CD14-positive monocyte (primary cell): ENCODE measurements at regions not wholly inside any gene's neighbourhood (a gene's known extent, or its start where the extent isn't known, plus 50 kb on each side); places are given as distances from the start of the nearest gene placed in this dataset.

Source experiments
- DNase-seq, 3 donors: peaks; one replicate each; pipeline ENCODE4 v3.0.0-alpha.2; 2011 to 2022
- H2AFZ ChIP-seq: 2 replicates; pipeline ENCODE4 v1.6.0; 2012; ENCODE audit warnings: mild to moderate bottlenecking, low read depth, low read length, inconsistent platforms; ENCODE audit not compliant: insufficient read depth, poor library complexity, severe bottlenecking
- H3K27ac ChIP-seq, 2 donors: 1 replicate in 1 of 2; 2 replicates in 1 of 2; pipeline ENCODE4 v1.5.1; 2012 to 2013; ENCODE audit warnings: low read length in 2 of 2, control low read depth in 1 of 2, inconsistent platforms in 1 of 2, low read depth in 1 of 2, mild to moderate bottlenecking in 1 of 2
- H3K27me3 ChIP-seq, 2 donors: one replicate each; pipeline versions ENCODE4 v1.6.0 to v1.6.1; 2011 to 2013; ENCODE audit warnings: low read length in 2 of 2; ENCODE audit not compliant: control insufficient read depth in 2 of 2, insufficient read depth in 2 of 2
- H3K36me3 ChIP-seq, 2 donors: replicated peaks in 1 of 2; 1 replicate in 1 of 2; 2 replicates in 1 of 2; pipeline versions ENCODE4 v1.5.1 to v1.6.1; 2012 to 2013; ENCODE audit warnings: low read length in 2 of 2, control low read depth in 1 of 2, inconsistent platforms in 1 of 2, mild to moderate bottlenecking in 1 of 2; ENCODE audit not compliant: insufficient read depth in 2 of 2, control insufficient read depth in 1 of 2
- H3K4me1 ChIP-seq, 2 donors: 1 replicate in 1 of 2; 2 replicates in 1 of 2; pipeline versions ENCODE4 v1.5.1 to v1.6.1; 2012 to 2013; ENCODE audit warnings: low read length in 2 of 2, control low read depth in 1 of 2, inconsistent platforms in 1 of 2, mild to moderate bottlenecking in 1 of 2, moderate library complexity in 1 of 2; ENCODE audit not compliant: insufficient read depth in 2 of 2, control insufficient read depth in 1 of 2
- H3K4me2 ChIP-seq: replicated peaks from 2 replicates; pipeline ENCODE3; 2012; ENCODE audit warnings: low read length, moderate library complexity, mild to moderate bottlenecking; ENCODE audit not compliant: poor library complexity, severe bottlenecking; ENCODE audit errors: extremely low read depth
- H3K4me3 ChIP-seq, 3 experiments: fragments of 200-600 bp in 1 of 3; sonication (generic) in 1 of 3; replicated peaks in 1 of 3; 1 replicate in 2 of 3; 2 replicates in 1 of 3; pipeline ENCODE4 v1.5.1; 2011 to 2013; ENCODE audit warnings: low read length in 3 of 3, mild to moderate bottlenecking in 3 of 3, control low read depth in 2 of 3, low read depth in 2 of 3, inconsistent platforms in 1 of 3, moderate library complexity in 1 of 3
- H3K79me2 ChIP-seq: 2 replicates; pipeline ENCODE4 v1.6.0; 2012; ENCODE audit warnings: mild to moderate bottlenecking, control low read depth, inconsistent platforms, low read length, moderate library complexity; ENCODE audit not compliant: insufficient read depth
- H3K9ac ChIP-seq: 2 replicates; pipeline ENCODE4 v1.6.0; 2017; ENCODE audit warnings: low read length, mild to moderate bottlenecking; ENCODE audit not compliant: insufficient read depth, poor library complexity, severe bottlenecking
- H3K9me3 ChIP-seq, 2 donors: replicated peaks in 1 of 2; 1 replicate in 1 of 2; 2 replicates in 1 of 2; pipeline versions ENCODE4 v1.5.1 to v1.6.1; 2012 to 2013; ENCODE audit warnings: low read length in 2 of 2, control low read depth in 1 of 2; ENCODE audit not compliant: control insufficient read depth in 1 of 2, insufficient read depth in 1 of 2
- H4K20me1 ChIP-seq: 2 replicates; pipeline ENCODE4 v1.6.0; 2012; ENCODE audit warnings: mild to moderate bottlenecking, low read length, control low read depth, moderate library complexity; ENCODE audit not compliant: insufficient read depth
- H3K27ac Mint-ChIP-seq, 7 donors: one replicate each; pipeline ENCODE4 v1.8.0; 2020; ENCODE audit warnings: mild to moderate bottlenecking in 7 of 7, mixed read lengths in 7 of 7, moderate library complexity in 6 of 7, inconsistent platforms in 2 of 7
- H3K27me3 Mint-ChIP-seq, 3 donors: one replicate each; pipeline ENCODE4 v1.8.0; 2021 to 2022; ENCODE audit warnings: low read depth in 3 of 3, mild to moderate bottlenecking in 3 of 3, mixed read lengths in 3 of 3, moderate library complexity in 3 of 3, inconsistent platforms in 1 of 3
- H3K36me3 Mint-ChIP-seq, 2 donors: one replicate each; pipeline ENCODE4 v1.8.0; 2020; ENCODE audit warnings: mixed read lengths in 2 of 2, inconsistent platforms in 1 of 2, mild to moderate bottlenecking in 1 of 2
- H3K4me1 Mint-ChIP-seq: one replicate; pipeline ENCODE4 v1.8.0; 2020; ENCODE audit warnings: mild to moderate bottlenecking, mixed read lengths
- H3K4me3 Mint-ChIP-seq, 2 donors: one replicate each; pipeline ENCODE4 v1.8.0; 2020; ENCODE audit warnings: mild to moderate bottlenecking in 2 of 2, mixed read lengths in 2 of 2, moderate library complexity in 1 of 2
- H3K9me3 Mint-ChIP-seq, 7 donors: one replicate each; pipeline ENCODE4 v1.8.0; 2020 to 2022; ENCODE audit warnings: mixed read lengths in 7 of 7, mild to moderate bottlenecking in 6 of 7, moderate library complexity in 6 of 7, inconsistent platforms in 2 of 7
- CTCF ChIP-seq: fragments of 200-600 bp; IDR thresholded peaks from one replicate; pipeline ENCODE4 v1.8.0; 2022; ENCODE audit warnings: antibody characterized with exemption, mild to moderate bottlenecking
- WGBS: methylation state at CpG from one replicate; pipeline ENCODE4 v1.1.5; 2013; ENCODE audit warnings: missing lambda C conversion rate; ENCODE audit not compliant: insufficient coverage; 5-methylcytosine and 5-hydroxymethylcytosine counted together
- intact Hi-C, 2 donors: fragments of 100-400 bp; cut with micrococcal nuclease; formaldehyde crosslinking; loops; one replicate each; pipeline versions ENCODE4 v1.15.0 to v1.15.1; 2023

GRCh38 chr6:14589175-14589574 is 471.6 kb downstream of the CD83 start:
- H3K27me3 Mint-ChIP-seq, result no peaks in the 10 kb centered on the region
- Histone ChIP-seq H3K79me2 (no peaks in the 10 kb centered on the region), H3K4me1 (no peaks in the 10 kb centered on the region), H3K27ac (no peak overlapping the region), H3K27me3 (no peaks in the 10 kb centered on the region), H3K9me3 (no peaks in the 10 kb centered on the region), H3K4me3 (no peak overlapping the region), H4K20me1 (no peaks in the 10 kb centered on the region), H3K4me2 (no peak overlapping the region), H3K9ac (no peak overlapping the region), H3K36me3 (no peaks in the 10 kb centered on the region), H2AFZ (no peak overlapping the region)
- no peak overlapping the region for H3K27ac Mint-ChIP-seq
- 80% methylated on average over 5 of the region's 6 CpGs for WGBS
- no peak for DNase-seq
- H3K36me3 Mint-ChIP-seq, result no peaks in the 10 kb centered on the region
- no peaks in the 10 kb centered on the region for H3K4me1 Mint-ChIP-seq
- intact Hi-C loops, result no loop called here
- no peak overlapping the region for H3K4me3 Mint-ChIP-seq
- TF ChIP-seq CTCF, result no peak
- no peaks in the 10 kb centered on the region for H3K9me3 Mint-ChIP-seq

- Histone ChIP-seq H3K9me3 (no peaks in the 10 kb centered on the region), H3K4me3 (no peak overlapping the region), H3K4me1 (peaks cover 0 to 3% of the 10 kb centered on the region in 2 donors), H3K36me3 (no peaks in the 10 kb centered on the region), H3K79me2 (no peaks in the 10 kb centered on the region), H3K9ac (no peak overlapping the region), H2AFZ (no peak overlapping the region), H4K20me1 (no peaks in the 10 kb centered on the region), H3K27me3 (no peaks in the 10 kb centered on the region), H3K4me2 (no peak overlapping the region), H3K27ac (no peak overlapping the region)
- TF ChIP-seq CTCF, result no peak
- WGBS, result 57% methylated on average over 5 of the region's 6 CpGs
- Mint-ChIP-seq H3K9me3 (peaks cover 0 to 3% (median 0%) of the 10 kb centered on the region in 7 donors), H3K4me3 (no peak overlapping the region), H3K36me3 (no peaks in the 10 kb centered on the region), H3K4me1 (peaks cover 2% of the 10 kb centered on the region), H3K27me3 (no peaks in the 10 kb centered on the region), H3K27ac (no peak overlapping the region)
- no peak for DNase-seq
- intact Hi-C loops, result no loop called here
These were observed 473.0 kb downstream of the CD83 start for GRCh38 chr6:14590586-14590985.
